ENCODE measurements at regions not wholly inside any gene's neighbourhood (a gene's known extent, or its start where the extent isn't known, plus 50 kb on each side); places are given as distances from the start of the nearest gene placed in this dataset.

- Mint-ChIP-seq H3K9me3 (peaks cover 0 to 3% (median 0%) of the 10 kb centered on the region in 9 donors), H3K36me3 (no peaks in the 10 kb centered on the region), H3K27me3 (peaks cover 0 to 11% (median 8%) of the 10 kb centered on the region in 5 donors), H3K4me1 (no peaks in the 10 kb centered on the region), H3K27ac (no peak overlapping the region), H3K4me3 (no peak overlapping the region)
- no peak for ATAC-seq
- POLR2A ChIA-PET: no interaction called here
- no peak for DNase-seq
Observed at GRCh38 chr2:238581126-238581525, 154.4 kb downstream of the ASB1 start.

- Mint-ChIP-seq H3K4me3 (no peak overlapping the region), H3K9me3 (peaks cover 0 to 3% (median 0%) of the 10 kb centered on the region in 9 donors), H3K27me3 (peaks cover 0 to 14% (median 8%) of the 10 kb centered on the region in 5 donors), H3K27ac (no peak overlapping the region), H3K4me1 (no peaks in the 10 kb centered on the region), H3K36me3 (no peaks in the 10 kb centered on the region)
- DNase-seq (no peak), ATAC-seq (no peak)
- POLR2A ChIA-PET: no interaction called here
Observed at GRCh38 chr2:238582159-238582558, 155.4 kb downstream of the ASB1 start.

DNA sequence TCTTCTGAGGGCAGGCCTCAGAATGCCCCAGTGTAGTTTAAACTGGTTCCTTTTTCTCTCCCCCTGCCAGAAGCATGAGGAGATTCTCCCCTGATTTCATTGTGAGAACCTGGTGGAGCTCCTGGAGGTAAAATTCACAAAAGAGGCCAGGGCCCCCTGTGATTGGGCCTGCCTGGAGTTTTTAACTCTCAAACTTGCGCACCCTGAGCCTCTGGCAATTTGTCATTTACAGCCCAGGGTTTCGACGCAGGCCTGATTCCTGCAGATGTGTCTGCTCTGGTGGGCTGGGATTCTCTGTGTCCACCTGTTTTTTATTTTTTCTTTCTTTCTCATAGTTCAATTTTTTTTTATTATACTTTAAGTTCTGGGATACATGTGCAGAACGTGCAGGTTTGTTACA is 157.9 kb downstream of the ASB1 start:
- ATAC-seq: no peak
- H3K4me1 Mint-ChIP-seq: no peaks in the 10 kb centered on the region
- POLR2A ChIA-PET: no interaction called here
- H3K27ac Mint-ChIP-seq: no peak overlapping the region
- H3K4me3 Mint-ChIP-seq: no peak overlapping the region
- peaks cover 0 to 9% (median 2%) of the 10 kb centered on the region in 5 donors for H3K27me3 Mint-ChIP-seq
- no peak for DNase-seq
- peaks cover 0 to 3% (median 0%) of the 10 kb centered on the region in 9 donors for H3K9me3 Mint-ChIP-seq
- no peaks in the 10 kb centered on the region for H3K36me3 Mint-ChIP-seq

DNA sequence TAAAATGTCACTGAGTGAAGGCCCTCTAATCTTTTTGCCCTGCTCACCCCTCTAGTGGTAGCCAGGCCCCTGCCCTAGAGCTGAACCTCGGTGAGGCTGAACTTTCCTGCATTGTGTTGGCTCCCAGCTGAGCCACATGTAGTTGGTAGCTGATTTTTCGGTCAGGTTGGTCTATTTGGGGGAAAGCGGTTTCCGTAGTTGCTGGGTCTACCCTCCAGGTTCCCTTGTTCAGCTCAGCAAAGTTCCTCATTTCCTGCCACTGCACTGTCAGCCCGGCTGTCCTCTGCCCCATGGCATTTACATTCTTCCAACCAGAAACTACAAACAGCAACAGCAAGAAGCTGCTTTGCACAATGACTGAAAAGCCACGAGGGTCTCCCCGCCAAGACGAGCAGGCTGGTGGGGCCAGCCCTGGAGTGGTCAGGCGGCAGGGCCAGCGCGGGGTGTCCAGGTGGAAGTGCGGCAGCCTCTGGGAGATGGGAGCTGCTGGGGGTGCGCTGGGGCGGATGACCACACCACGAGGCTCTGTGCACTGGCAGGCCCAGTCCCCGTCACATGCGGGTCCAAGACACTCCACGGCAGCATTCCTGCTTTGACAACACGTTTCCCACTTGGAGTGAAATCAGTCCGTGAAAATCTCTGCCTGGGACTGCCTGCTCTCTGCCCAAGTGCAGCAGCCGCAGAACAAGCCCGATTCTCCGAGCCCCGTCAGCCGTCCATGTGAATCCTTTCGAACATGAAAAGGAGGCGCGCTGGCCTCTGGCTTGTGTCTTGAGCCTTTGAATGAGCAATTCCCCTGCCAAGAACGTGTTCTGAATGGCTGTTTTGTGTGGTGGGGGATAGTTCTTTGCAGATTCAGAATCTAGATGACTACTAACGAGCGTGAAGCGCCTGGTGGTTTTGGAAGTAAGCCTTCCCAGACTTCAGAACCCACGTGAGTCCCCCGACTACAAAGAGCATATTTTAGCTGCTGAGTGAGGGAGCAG is 159.4 kb downstream of the ASB1 start:
- Mint-ChIP-seq H3K27me3 (peaks cover 0 to 3% (median 0%) of the 10 kb centered on the region in 5 donors), H3K27ac (peak overlapping the region in 2 of 10 donors; percentile 4 to 51)
- POLR2A ChIA-PET: no interaction called here

DNA sequence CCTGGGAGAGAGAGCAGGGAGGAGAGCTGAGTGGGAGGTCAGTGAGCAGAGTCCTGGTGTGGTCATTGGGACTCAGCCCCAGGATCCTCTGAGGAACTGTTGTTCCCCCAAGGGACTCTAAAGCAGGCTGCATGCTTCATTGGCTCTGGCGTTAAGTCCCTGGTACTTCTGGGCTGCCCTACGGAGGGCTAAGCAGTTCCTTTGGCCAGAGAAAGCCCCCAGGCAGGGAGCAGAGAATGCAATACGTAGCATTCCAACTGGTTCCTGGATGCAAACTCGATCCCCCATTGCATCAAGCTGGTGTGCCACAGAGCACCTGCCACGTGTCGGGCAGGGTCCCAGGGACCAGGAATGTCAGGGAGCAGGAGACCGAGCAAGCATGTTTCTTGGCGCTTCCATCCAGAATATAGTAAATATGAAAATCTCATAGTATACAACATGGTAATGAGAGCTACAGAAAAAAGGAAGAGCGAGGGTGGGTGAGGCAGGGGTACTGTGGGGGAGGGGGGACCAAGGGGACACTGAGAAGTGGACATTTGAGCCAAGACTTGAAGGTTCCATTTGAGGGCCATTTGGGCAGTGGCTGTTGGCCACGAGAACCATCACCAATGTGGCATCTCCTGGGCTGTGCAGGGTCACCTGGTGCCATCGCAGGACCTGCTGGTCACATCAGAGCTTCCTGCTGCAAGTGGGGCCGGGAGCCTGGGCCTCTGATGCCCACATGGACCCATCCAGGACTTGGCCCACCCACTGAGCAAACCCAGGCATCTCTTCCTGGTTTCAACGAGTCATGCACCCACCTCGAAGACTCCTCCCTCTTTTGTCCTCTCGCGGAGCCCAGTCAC is 160.4 kb downstream of the ASB1 start:
- DNase-seq: no peak
- no peaks in the 10 kb centered on the region for H3K36me3 Mint-ChIP-seq
- H3K27me3 Mint-ChIP-seq: peaks cover 0 to 3% (median 0%) of the 10 kb centered on the region in 5 donors
- no peak for ATAC-seq
- H3K9me3 Mint-ChIP-seq: peaks cover 0 to 3% (median 0%) of the 10 kb centered on the region in 9 donors
- H3K4me1 Mint-ChIP-seq: no peaks in the 10 kb centered on the region
- H3K4me3 Mint-ChIP-seq: no peak overlapping the region
- peak overlapping the region in 1 of 10 donors; percentile 51 for H3K27ac Mint-ChIP-seq
- POLR2A ChIA-PET: no interaction called here

More for the DNA sequence above, 159.4 kb downstream of the ASB1 start:
- H3K36me3 Mint-ChIP-seq: no peaks in the 10 kb centered on the region
- no peaks in the 10 kb centered on the region for H3K4me1 Mint-ChIP-seq
- no peak for DNase-seq
- no peak overlapping the region for H3K4me3 Mint-ChIP-seq
- ATAC-seq: no peak
- peaks cover 0 to 3% (median 0%) of the 10 kb centered on the region in 9 donors for H3K9me3 Mint-ChIP-seq

DNA sequence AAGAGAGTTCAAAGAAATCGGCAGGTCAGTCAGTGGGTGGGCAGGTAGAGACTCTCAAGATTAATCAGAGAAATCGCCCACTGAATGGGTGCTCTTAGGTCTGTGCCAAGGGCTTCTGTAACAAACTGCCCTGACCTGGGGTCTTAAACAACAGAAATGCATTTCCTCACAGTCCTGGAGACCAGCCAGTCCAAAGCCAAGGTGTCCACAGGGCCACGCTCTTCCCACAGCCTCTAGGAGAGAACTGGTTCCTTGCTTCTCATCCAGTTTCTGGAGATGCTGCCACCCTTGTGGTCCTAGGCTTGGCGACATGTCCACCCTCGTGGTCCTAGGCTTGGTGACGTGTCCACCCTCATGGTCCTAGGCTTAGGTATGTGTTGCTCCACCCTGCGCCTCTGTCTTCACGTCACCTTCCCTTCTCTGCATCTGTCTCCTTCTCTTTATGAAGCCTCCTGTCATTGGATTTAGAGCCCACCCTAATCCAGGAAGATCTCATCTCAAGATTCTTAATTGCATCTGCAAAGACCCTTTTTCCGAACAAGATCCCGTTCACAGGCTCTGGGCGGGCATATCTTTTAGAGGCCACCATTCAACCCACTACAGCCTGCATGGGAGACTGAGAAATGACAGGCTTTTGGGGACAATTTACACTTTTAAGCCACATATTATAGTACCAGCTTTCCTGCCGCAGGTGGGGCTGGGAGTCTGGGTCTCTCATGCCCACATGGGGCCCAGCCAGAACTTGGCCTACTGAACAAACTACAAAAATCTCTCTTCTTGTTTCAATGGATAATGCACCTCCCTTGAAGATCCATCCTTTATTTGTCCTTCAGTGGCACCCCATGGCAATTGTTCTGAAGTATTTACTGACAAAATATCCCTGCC is 161.3 kb downstream of the ASB1 start:
- POLR2A ChIA-PET: no interaction called here
- no peak for DNase-seq
- H3K4me1 Mint-ChIP-seq: no peaks in the 10 kb centered on the region

GRCh38 chr2:238589591-238590460 is 163.1 kb downstream of the ASB1 start:
- no peaks in the 10 kb centered on the region for H3K4me1 Mint-ChIP-seq
- no peak for DNase-seq
- no peaks in the 10 kb centered on the region for H3K9me3 Mint-ChIP-seq
- H3K27me3 Mint-ChIP-seq: peaks cover 0 to 3% (median 1%) of the 10 kb centered on the region in 5 donors
- no peaks in the 10 kb centered on the region for H3K36me3 Mint-ChIP-seq
- ATAC-seq: no peak
- H3K4me3 Mint-ChIP-seq: no peak overlapping the region
- POLR2A ChIA-PET: no interaction called here
- no peak overlapping the region for H3K27ac Mint-ChIP-seq

More for the DNA sequence above, 161.3 kb downstream of the ASB1 start:
- no peak for ATAC-seq
- Mint-ChIP-seq H3K27me3 (peaks cover 0 to 3% (median 0%) of the 10 kb centered on the region in 5 donors), H3K27ac (no peak overlapping the region), H3K9me3 (peaks cover 0 to 3% (median 0%) of the 10 kb centered on the region in 9 donors), H3K4me3 (no peak overlapping the region), H3K36me3 (no peaks in the 10 kb centered on the region)

DNA sequence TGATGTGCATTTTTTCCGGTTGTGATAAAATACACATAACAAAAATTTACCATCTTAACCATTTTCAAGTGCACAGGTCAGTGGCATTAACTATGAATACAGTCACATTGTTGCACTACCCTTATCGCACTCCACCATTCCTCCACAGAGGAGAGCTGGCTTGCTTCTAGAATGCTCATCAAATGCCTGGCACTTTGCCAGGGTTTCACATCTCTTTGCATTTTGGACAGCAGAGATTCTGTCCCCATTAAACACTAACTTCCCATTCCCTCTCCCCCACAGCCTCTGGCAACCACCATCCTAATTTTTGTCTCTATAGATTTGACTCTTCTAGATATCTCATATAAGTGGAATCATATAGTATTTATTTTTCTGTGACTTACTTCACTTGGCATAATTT is 165.0 kb downstream of the ASB1 start:
- Mint-ChIP-seq H3K27me3 (peaks cover 0 to 5% (median under 1%) of the 10 kb centered on the region in 5 donors), H3K4me1 (peaks cover 0 to 4% (median under 1%) of the 10 kb centered on the region in 4 donors), H3K27ac (no peak overlapping the region), H3K4me3 (no peak overlapping the region), H3K9me3 (no peaks in the 10 kb centered on the region), H3K36me3 (no peaks in the 10 kb centered on the region)
- ATAC-seq: no peak
- no peak for DNase-seq
- POLR2A ChIA-PET: no interaction called here

GRCh38 chr2:238593236-238593635 is 166.5 kb downstream of the ASB1 start:
- no peak overlapping the region for H3K4me3 Mint-ChIP-seq
- ATAC-seq (no peak), DNase-seq (no peak)
- no peaks in the 10 kb centered on the region for H3K9me3 Mint-ChIP-seq
- H3K36me3 Mint-ChIP-seq: no peaks in the 10 kb centered on the region
- peaks cover 0 to 9% (median 1%) of the 10 kb centered on the region in 5 donors for H3K27me3 Mint-ChIP-seq
- no peak overlapping the region for H3K27ac Mint-ChIP-seq
- H3K4me1 Mint-ChIP-seq: peaks cover 0 to 11% (median 6%) of the 10 kb centered on the region in 4 donors
- POLR2A ChIA-PET: no interaction called here

GRCh38 chr2:238593678-238594077 is 167.0 kb downstream of the ASB1 start:
- Mint-ChIP-seq H3K27me3 (peaks cover 0 to 10% (median 2%) of the 10 kb centered on the region in 5 donors), H3K36me3 (no peaks in the 10 kb centered on the region), H3K4me3 (no peak overlapping the region), H3K4me1 (peaks cover 1 to 11% (median 6%) of the 10 kb centered on the region in 4 donors), H3K9me3 (no peaks in the 10 kb centered on the region), H3K27ac (no peak overlapping the region)
- DNase-seq (no peak), ATAC-seq (no peak)
- POLR2A ChIA-PET: no interaction called here

Measured in naive thymus-derived CD8-positive, alpha-beta T cell (primary cell).